HEK293 (cell line): ENCODE measurements at regions not wholly inside any gene's neighbourhood (a gene's known extent, or its start where the extent isn't known, plus 50 kb on each side); places are given as distances from the start of the nearest gene placed in this dataset.

Source experiments
- CTCF ChIA-PET: fragments of 350-600 bp; formaldehyde crosslinking; extraction: SDS; loops from one replicate; lab custom pipeline; 2021; ENCODE audit warnings: antibody characterized with exemption; lab: Yijun Ruan, JAX
- POLR2A ChIA-PET: fragments of 300-600 bp; formaldehyde crosslinking; extraction: SDS; loops from one replicate; lab custom pipeline; 2020; ENCODE audit warnings: antibody characterized with exemption, inconsistent platforms; lab: Yijun Ruan, JAX
- H3K27ac ChIP-seq: fragments of 200-500 bp; sonication (Bioruptor generic); 2 replicates; pipeline ENCODE4 v1.5.1; 2014; ENCODE audit warnings: low read depth, low read length, control low read depth, inconsistent platforms; ENCODE audit errors: extremely low read depth
- H3K36me3 ChIP-seq, 2 experiments: fragments of 200-500 bp in 1 of 2; sonication (Bioruptor generic) in 1 of 2; 1 replicate in 1 of 2; 2 replicates in 1 of 2; pipeline ENCODE4 v1.5.1; 2014 to 2017; ENCODE audit warnings: inconsistent platforms in 2 of 2, low read length in 2 of 2; ENCODE audit not compliant: control insufficient read depth in 2 of 2, insufficient read depth in 1 of 2
- H3K4me1 ChIP-seq: fragments of 200-500 bp; sonication (Bioruptor generic); 2 replicates; pipeline ENCODE4 v1.5.1; 2014; ENCODE audit warnings: mild to moderate bottlenecking, low read length, inconsistent platforms; ENCODE audit not compliant: control insufficient read depth, insufficient read depth
- H3K4me3 ChIP-seq: 2 replicates; pipeline ENCODE4 v1.5.1; 2011; ENCODE audit warnings: low read depth, mild to moderate bottlenecking, control low read depth, low read length, moderate library complexity
- H3K9me3 ChIP-seq: fragments of 200-500 bp; sonication (Bioruptor generic); 2 replicates; pipeline ENCODE4 v1.5.1; 2014; ENCODE audit warnings: low read depth, low read length, inconsistent platforms; ENCODE audit not compliant: control insufficient read depth, insufficient read depth
- OSR2 ChIP-seq: fragments of 450-650 bp; formaldehyde crosslinking; IDR thresholded peaks from 2 replicates; pipeline ENCODE4 v1.5.1; 2016; ENCODE audit warnings: missing biosample characterization, missing genetic modification characterization
- PRDM2 ChIP-seq: fragments of 450-650 bp; formaldehyde crosslinking; IDR thresholded peaks from 2 replicates; pipeline ENCODE4 v1.5.1; 2016; ENCODE audit warnings: missing biosample characterization, missing genetic modification characterization, borderline replicate concordance
- SALL2 ChIP-seq: fragments of 450-650 bp; formaldehyde crosslinking; IDR thresholded peaks from 2 replicates; pipeline ENCODE4 v1.5.0; 2017; ENCODE audit warnings: missing biosample characterization, mild to moderate bottlenecking, missing genetic modification characterization, borderline replicate concordance
- WT1 ChIP-seq: fragments of 450-650 bp; formaldehyde crosslinking; IDR thresholded peaks from 2 replicates; pipeline ENCODE4 v1.5.1; 2016; ENCODE audit warnings: missing biosample characterization, missing genetic modification characterization
- ZBTB48 ChIP-seq: fragments of 450-650 bp; formaldehyde crosslinking; IDR thresholded peaks from 2 replicates; pipeline ENCODE4 v1.5.1; 2016; ENCODE audit warnings: missing biosample characterization, missing genetic modification characterization
- ZBTB49 ChIP-seq: fragments of 450-650 bp; formaldehyde crosslinking; IDR thresholded peaks from 2 replicates; pipeline ENCODE4 v1.5.1; 2016; ENCODE audit warnings: missing biosample characterization, missing genetic modification characterization, low read depth
- ZNF148 ChIP-seq: fragments of 450-650 bp; formaldehyde crosslinking; IDR thresholded peaks from 2 replicates; pipeline ENCODE4 v1.5.0; 2017; ENCODE audit warnings: missing biosample characterization, missing genetic modification characterization, borderline replicate concordance
- ZNF184 ChIP-seq: fragments of 450-650 bp; IDR thresholded peaks from 2 replicates; pipeline ENCODE4 v1.5.1; 2018; ENCODE audit warnings: missing biosample characterization, mild to moderate bottlenecking, missing genetic modification characterization
- ZNF302 ChIP-seq: fragments of 450-650 bp; formaldehyde crosslinking; IDR thresholded peaks from 2 replicates; pipeline ENCODE4 v1.5.1; 2016; ENCODE audit warnings: missing biosample characterization, missing genetic modification characterization, low read depth
- ZNF350 ChIP-seq: fragments of 450-650 bp; formaldehyde crosslinking; IDR thresholded peaks from 2 replicates; pipeline ENCODE4 v1.5.0; 2017; ENCODE audit warnings: missing biosample characterization, mild to moderate bottlenecking, missing genetic modification characterization
- ZNF37A ChIP-seq: fragments of 450-650 bp; IDR thresholded peaks from 2 replicates; pipeline ENCODE4 v1.5.1; 2018; ENCODE audit warnings: missing biosample characterization, missing genetic modification characterization
- ZNF391 ChIP-seq: fragments of 450-650 bp; formaldehyde crosslinking; IDR thresholded peaks from 2 replicates; pipeline ENCODE4 v1.5.1; 2016; ENCODE audit warnings: low read depth, missing biosample characterization, missing genetic modification characterization, borderline replicate concordance
- ZNF544 ChIP-seq: fragments of 450-650 bp; formaldehyde crosslinking; IDR thresholded peaks from 2 replicates; pipeline ENCODE4 v1.5.0; 2017; ENCODE audit warnings: missing biosample characterization, missing genetic modification characterization
- ZNF560 ChIP-seq: fragments of 450-650 bp; formaldehyde crosslinking; IDR thresholded peaks from 2 replicates; pipeline ENCODE4 v1.5.1; 2017; ENCODE audit warnings: missing biosample characterization, missing genetic modification characterization, borderline replicate concordance
- ZNF610 ChIP-seq: fragments of 450-650 bp; formaldehyde crosslinking; IDR thresholded peaks from 2 replicates; pipeline ENCODE4 v1.5.1; 2016; ENCODE audit warnings: missing biosample characterization, missing genetic modification characterization, borderline replicate concordance
- ZNF624 ChIP-seq: fragments of 450-650 bp; formaldehyde crosslinking; IDR thresholded peaks from 2 replicates; pipeline ENCODE4 v1.5.1; 2017; ENCODE audit warnings: missing biosample characterization, missing genetic modification characterization
- ZNF626 ChIP-seq: fragments of 450-650 bp; sonication (Bioruptor Pico); formaldehyde crosslinking; IDR thresholded peaks from 2 replicates; pipeline ENCODE4 v1.5.1; 2018; ENCODE audit warnings: missing biosample characterization, missing genetic modification characterization, inconsistent platforms
- ZNF830 ChIP-seq: fragments of 450-650 bp; IDR thresholded peaks from 2 replicates; pipeline ENCODE4 v1.5.0; 2018; ENCODE audit warnings: missing biosample characterization, missing genetic modification characterization, low read depth, mild to moderate bottlenecking, moderate library complexity
- TF ChIP-seq, protein P1 (sequence below): fragments of 450-650 bp; IDR thresholded peaks from 2 replicates; pipeline ENCODE4 v1.5.1; 2018; ENCODE audit warnings: missing biosample characterization, mild to moderate bottlenecking, missing genetic modification characterization
- TF ChIP-seq, protein P2 (sequence below): fragments of 450-650 bp; formaldehyde crosslinking; IDR thresholded peaks from 2 replicates; pipeline ENCODE4 v1.5.1; 2017; ENCODE audit warnings: missing biosample characterization, missing genetic modification characterization
- TF ChIP-seq, protein P3 (sequence below): fragments of 450-650 bp; formaldehyde crosslinking; IDR thresholded peaks from 2 replicates; pipeline ENCODE4 v1.5.1; 2016; ENCODE audit warnings: missing biosample characterization, missing genetic modification characterization

DNA sequence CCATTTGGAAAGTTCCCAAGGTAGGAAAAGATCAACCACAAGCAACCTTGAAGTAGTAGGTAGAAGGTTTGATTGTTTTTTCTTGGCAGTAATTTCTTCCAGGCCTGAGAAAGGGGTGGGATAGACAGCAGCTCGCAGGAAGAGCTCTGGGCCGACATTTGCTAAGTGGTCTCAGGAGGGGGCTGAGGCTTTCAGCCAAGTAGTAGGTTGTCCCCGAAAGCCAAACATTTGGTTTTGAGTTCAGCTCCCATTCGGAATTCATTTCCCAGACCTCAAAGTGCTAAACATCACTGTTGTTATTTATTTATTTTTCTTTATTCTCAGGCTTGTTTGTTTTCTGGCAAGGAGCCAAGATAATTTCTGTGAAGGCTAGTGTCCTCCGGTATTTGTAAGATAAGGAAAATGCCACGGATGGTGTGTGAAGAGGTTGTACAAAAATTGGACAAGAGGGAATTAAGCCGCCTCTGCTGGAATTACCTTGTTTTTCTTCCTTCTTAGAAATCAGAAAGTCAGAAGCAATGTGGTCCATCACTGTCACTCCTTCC is 112.1 kb downstream of the KIF4B start:
- no peak for TF ChIP-seq ZNF148
- TF ChIP-seq ZBTB49 (tag by site-specific recombination), result no peak
- peak; percentile 46; the same call in 1 of the 2 replicates for TF ChIP-seq ZNF37A
- TF ChIP-seq, protein P1, sequence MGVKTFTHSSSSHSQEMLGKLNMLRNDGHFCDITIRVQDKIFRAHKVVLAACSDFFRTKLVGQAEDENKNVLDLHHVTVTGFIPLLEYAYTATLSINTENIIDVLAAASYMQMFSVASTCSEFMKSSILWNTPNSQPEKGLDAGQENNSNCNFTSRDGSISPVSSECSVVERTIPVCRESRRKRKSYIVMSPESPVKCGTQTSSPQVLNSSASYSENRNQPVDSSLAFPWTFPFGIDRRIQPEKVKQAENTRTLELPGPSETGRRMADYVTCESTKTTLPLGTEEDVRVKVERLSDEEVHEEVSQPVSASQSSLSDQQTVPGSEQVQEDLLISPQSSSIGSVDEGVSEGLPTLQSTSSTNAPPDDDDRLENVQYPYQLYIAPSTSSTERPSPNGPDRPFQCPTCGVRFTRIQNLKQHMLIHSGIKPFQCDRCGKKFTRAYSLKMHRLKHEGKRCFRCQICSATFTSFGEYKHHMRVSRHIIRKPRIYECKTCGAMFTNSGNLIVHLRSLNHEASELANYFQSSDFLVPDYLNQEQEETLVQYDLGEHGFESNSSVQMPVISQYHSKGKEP (tag by site-specific recombination), result no peak
- no peak for TF ChIP-seq ZBTB48 (tag by site-specific recombination)
- TF ChIP-seq ZNF830 (tag by site-specific recombination), result peak; percentile 34; the same call in 1 of the 2 replicates
- TF ChIP-seq, protein P2, sequence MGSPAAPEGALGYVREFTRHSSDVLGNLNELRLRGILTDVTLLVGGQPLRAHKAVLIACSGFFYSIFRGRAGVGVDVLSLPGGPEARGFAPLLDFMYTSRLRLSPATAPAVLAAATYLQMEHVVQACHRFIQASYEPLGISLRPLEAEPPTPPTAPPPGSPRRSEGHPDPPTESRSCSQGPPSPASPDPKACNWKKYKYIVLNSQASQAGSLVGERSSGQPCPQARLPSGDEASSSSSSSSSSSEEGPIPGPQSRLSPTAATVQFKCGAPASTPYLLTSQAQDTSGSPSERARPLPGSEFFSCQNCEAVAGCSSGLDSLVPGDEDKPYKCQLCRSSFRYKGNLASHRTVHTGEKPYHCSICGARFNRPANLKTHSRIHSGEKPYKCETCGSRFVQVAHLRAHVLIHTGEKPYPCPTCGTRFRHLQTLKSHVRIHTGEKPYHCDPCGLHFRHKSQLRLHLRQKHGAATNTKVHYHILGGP, result no peak
- TF ChIP-seq ZNF626, result no peak
- TF ChIP-seq ZNF544 (tag by site-specific recombination), result peak; percentile 82
- TF ChIP-seq ZNF391 (tag by site-specific recombination), result no peak
- TF ChIP-seq OSR2 (tag by site-specific recombination), result no peak
- TF ChIP-seq ZNF184 (tag by site-specific recombination), result peak; percentile 53; the same call in 1 of the 2 replicates
- TF ChIP-seq, protein P3, sequence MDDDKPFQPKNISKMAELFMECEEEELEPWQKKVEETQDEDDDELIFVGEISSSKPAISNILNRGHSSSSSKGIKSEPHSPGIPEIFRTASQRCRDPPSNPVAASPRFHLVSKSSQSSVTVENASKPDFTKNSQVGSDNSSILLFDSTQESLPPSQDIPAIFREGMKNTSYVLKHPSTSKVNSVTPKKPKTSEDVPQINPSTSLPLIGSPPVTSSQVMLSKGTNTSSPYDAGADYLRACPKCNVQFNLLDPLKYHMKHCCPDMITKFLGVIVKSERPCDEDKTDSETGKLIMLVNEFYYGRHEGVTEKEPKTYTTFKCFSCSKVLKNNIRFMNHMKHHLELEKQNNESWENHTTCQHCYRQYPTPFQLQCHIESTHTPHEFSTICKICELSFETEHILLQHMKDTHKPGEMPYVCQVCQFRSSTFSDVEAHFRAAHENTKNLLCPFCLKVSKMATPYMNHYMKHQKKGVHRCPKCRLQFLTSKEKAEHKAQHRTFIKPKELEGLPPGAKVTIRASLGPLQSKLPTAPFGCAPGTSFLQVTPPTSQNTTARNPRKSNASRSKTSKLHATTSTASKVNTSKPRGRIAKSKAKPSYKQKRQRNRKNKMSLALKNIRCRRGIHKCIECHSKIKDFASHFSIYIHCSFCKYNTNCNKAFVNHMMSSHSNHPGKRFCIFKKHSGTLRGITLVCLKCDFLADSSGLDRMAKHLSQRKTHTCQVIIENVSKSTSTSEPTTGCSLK (tag by site-specific recombination), result no peak
- no peak for TF ChIP-seq SALL2
- TF ChIP-seq ZNF560, result no peak
- TF ChIP-seq ZNF624, result 0 out of 2 replicates have a peak, but pooled peaks have one; percentile 49
- TF ChIP-seq ZNF350 (tag by site-specific recombination), result peak; percentile 81
- no peak for TF ChIP-seq ZNF610
- no peak for TF ChIP-seq WT1 (tag by site-specific recombination)
- TF ChIP-seq PRDM2, result no peak
- TF ChIP-seq ZNF302, result no peak
- CTCF ChIA-PET, result no interaction called here

More for the DNA sequence above, 112.1 kb downstream of the KIF4B start:
- POLR2A ChIA-PET, result no interaction called here
- Histone ChIP-seq H3K9me3 (no peaks in the 10 kb centered on the region), H3K27ac (no peak overlapping the region), H3K4me3 (no peak overlapping the region), H3K4me1 (peaks cover 9% of the 10 kb centered on the region; the same call in 1 of the 2 replicates), H3K36me3 (no peaks in the 10 kb centered on the region)
